HCT116 (cell line): ENCODE measurements at regions not wholly inside any gene's neighbourhood (a gene's known extent, or its start where the extent isn't known, plus 50 kb on each side); places are given as distances from the start of the nearest gene placed in this dataset.

Experiments used
- CBX3 ChIP-seq: IDR thresholded peaks from 2 replicates; pipeline ENCODE4 v1.6.1; 2012; ENCODE audit warnings: low read depth
- CEBPB ChIP-seq: IDR thresholded peaks from 2 replicates; pipeline ENCODE4 v1.6.1; 2012; ENCODE audit warnings: low read depth
- CTCF ChIP-seq, 3 experiments: fragments of 200-600 bp in 1 of 3; sonication (generic) in 1 of 3; IDR thresholded peaks in 2 of 3; conservative IDR thresholded peaks in 1 of 3; 2 replicates each; pipeline ENCODE4 v1.5.1; 2012 to 2017; ENCODE audit warnings: low read depth in 2 of 3, low read length in 2 of 3, antibody characterized with exemption in 1 of 3, borderline replicate concordance in 1 of 3, control low read depth in 1 of 3, mild to moderate bottlenecking in 1 of 3, mixed read lengths in 1 of 3, mixed run types in 1 of 3, moderate library complexity in 1 of 3; ENCODE audit not compliant: insufficient read depth in 1 of 3
- EGR1 ChIP-seq: IDR thresholded peaks from 2 replicates; pipeline ENCODE4 v1.6.1; 2012; ENCODE audit warnings: low read depth
- EZH2 ChIP-seq: fragments of 200-600 bp; sonication (generic); IDR thresholded peaks from 2 replicates; pipeline ENCODE4 v1.6.1; 2017; ENCODE audit warnings: antibody characterized with exemption, mixed run types
- POLR2A ChIP-seq: IDR thresholded peaks from 2 replicates; pipeline ENCODE4 v1.7.0; 2011; ENCODE audit warnings: borderline replicate concordance; ENCODE audit not compliant: insufficient read depth, insufficient read length; ENCODE audit errors: extremely low read depth
- POLR2AphosphoS5 ChIP-seq: IDR thresholded peaks from 2 replicates; pipeline ENCODE4 v1.6.1; 2011; ENCODE audit warnings: mild to moderate bottlenecking, low read depth, low read length, moderate library complexity
- RAD21 ChIP-seq: IDR thresholded peaks from 2 replicates; pipeline ENCODE4 v1.6.1; 2012; ENCODE audit warnings: low read depth, mild to moderate bottlenecking
- YY1 ChIP-seq: IDR thresholded peaks from 2 replicates; pipeline ENCODE4 v1.6.1; 2011; ENCODE audit warnings: low read length, low read depth, moderate library complexity, mild to moderate bottlenecking; ENCODE audit not compliant: insufficient replicate concordance; ENCODE audit errors: extremely low read depth
- ZBTB33 ChIP-seq: IDR thresholded peaks from 2 replicates; pipeline ENCODE4 v1.6.1; 2011; ENCODE audit warnings: mild to moderate bottlenecking, low read length, moderate library complexity; ENCODE audit not compliant: insufficient replicate concordance; ENCODE audit errors: extremely low read depth
- ZNF274 ChIP-seq: fragments of 200-500 bp; sonication (Bioruptor generic); IDR thresholded peaks from 2 replicates; pipeline ENCODE4 v1.6.1; 2014; ENCODE audit warnings: mild to moderate bottlenecking, low read depth, low read length, inconsistent platforms
- TF ChIP-seq, protein P1 (sequence below): IDR thresholded peaks from 2 replicates; pipeline ENCODE4 v1.6.1; 2012

DNA sequence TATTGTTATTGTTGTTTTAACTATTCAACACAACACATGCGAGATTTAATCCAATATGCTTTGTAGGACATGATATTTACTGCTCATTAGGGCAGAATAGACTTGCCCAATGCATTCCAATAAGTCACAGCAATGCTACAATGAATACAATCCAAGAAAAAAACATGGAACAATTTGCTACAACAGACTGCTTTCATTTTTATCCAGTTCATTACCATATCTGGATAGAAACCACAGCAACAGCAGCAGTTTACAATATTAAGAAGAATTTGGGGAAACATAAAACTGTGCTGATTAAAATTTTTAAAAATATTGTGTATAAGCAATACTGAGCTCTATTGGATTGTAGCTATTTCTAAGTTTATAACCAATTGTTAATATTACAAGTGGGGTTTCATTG lies 833.0 kb downstream of the DIAPH3 start:
- TF ChIP-seq POLR2AphosphoS5 (no peak), CTCF (IDR thresholded peaks at IDR 0.05 in 2 of 3, conservative IDR thresholded peaks at IDR 0.05 in 1 of 3; ENCODE audit: borderline replicate concordance in 1 of 3, insufficient read depth in 1 of 3, low read depth in 2 of 3, low read length in 2 of 3) (no peak), EZH2 (no peak), CBX3 (no peak), ZBTB33 (no peak), POLR2A (no peak), EGR1 (no peak), RAD21 (no peak), YY1 (no peak), CEBPB (no peak), ZNF274 (no peak)
- TF ChIP-seq, protein P1, sequence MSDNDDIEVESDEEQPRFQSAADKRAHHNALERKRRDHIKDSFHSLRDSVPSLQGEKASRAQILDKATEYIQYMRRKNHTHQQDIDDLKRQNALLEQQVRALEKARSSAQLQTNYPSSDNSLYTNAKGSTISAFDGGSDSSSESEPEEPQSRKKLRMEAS, result no peak
